Keratinocyte (primary cell): ENCODE measurements at regions not wholly inside any gene's neighbourhood (a gene's known extent, or its start where the extent isn't known, plus 50 kb on each side); places are given as distances from the start of the nearest gene placed in this dataset.

ENCODE experiments used
- DNase-seq: peaks from one replicate; pipeline ENCODE4 v3.0.0-alpha.2; 2011; ENCODE audit warnings: low read depth, missing footprints, low spot score
- FAIRE-seq: peaks from 2 replicates; lab custom pipeline; 2011; peaks lifted over from hg19 to GRCh38; lab: Jason Lieb, UNC
- H2AFZ ChIP-seq: 2 replicates; pipeline ENCODE4 v1.6.0; 2012; ENCODE audit warnings: low read length, control low read depth, inconsistent platforms; ENCODE audit not compliant: control insufficient read depth
- H3K27ac ChIP-seq: 2 replicates; pipeline ENCODE4 v1.5.1; 2011; ENCODE audit warnings: low read length; ENCODE audit not compliant: control insufficient read depth, insufficient read depth
- H3K27me3 ChIP-seq: 3 replicates; pipeline ENCODE4 v1.6.0; 2011; ENCODE audit warnings: low read length; ENCODE audit not compliant: control insufficient read depth, insufficient read depth; ENCODE audit errors: extremely low read depth
- H3K36me3 ChIP-seq, 2 experiments: 2 replicates in 1 of 2; 3 replicates in 1 of 2; pipeline ENCODE4 v1.5.1; 2011; ENCODE audit warnings: low read length in 2 of 2, mild to moderate bottlenecking in 1 of 2; ENCODE audit not compliant: control insufficient read depth in 2 of 2, insufficient read depth in 2 of 2; ENCODE audit errors: extremely low read depth in 1 of 2
- H3K4me1 ChIP-seq: 3 replicates; pipeline ENCODE4 v1.5.1; 2011; ENCODE audit warnings: low read length; ENCODE audit not compliant: control insufficient read depth, insufficient read depth; ENCODE audit errors: extremely low read depth
- H3K4me2 ChIP-seq: 3 replicates; pipeline ENCODE4 v1.6.0; 2011; ENCODE audit warnings: low read depth, low read length; ENCODE audit not compliant: control insufficient read depth, insufficient read depth; ENCODE audit errors: extremely low read depth
- H3K4me3 ChIP-seq, 3 experiments: fragments of 200-600 bp in 1 of 3; sonication (generic) in 1 of 3; 2 replicates in 2 of 3; 3 replicates in 1 of 3; pipeline ENCODE4 v1.5.1; 2011 to 2016; ENCODE audit warnings: low read length in 3 of 3, mild to moderate bottlenecking in 3 of 3, control low read depth in 2 of 3, inconsistent platforms in 1 of 3, low read depth in 1 of 3, mixed read lengths in 1 of 3, mixed run types in 1 of 3, moderate library complexity in 1 of 3; ENCODE audit not compliant: control insufficient read depth in 2 of 3, insufficient read depth in 2 of 3; ENCODE audit errors: extremely low read depth in 1 of 3
- H3K79me2 ChIP-seq: 2 replicates; pipeline ENCODE4 v1.6.0; 2012; ENCODE audit warnings: low read length; ENCODE audit not compliant: control insufficient read depth, insufficient read depth
- H3K9ac ChIP-seq: 3 replicates; pipeline ENCODE4 v1.6.0; 2011; ENCODE audit warnings: low read length; ENCODE audit not compliant: control insufficient read depth, insufficient read depth; ENCODE audit errors: extremely low read depth
- H3K9me1 ChIP-seq: 3 replicates; pipeline ENCODE4 v1.6.0; 2011; ENCODE audit warnings: low read length; ENCODE audit not compliant: control insufficient read depth, insufficient read depth; ENCODE audit errors: extremely low read depth
- H3K9me3 ChIP-seq: 2 replicates; pipeline ENCODE4 v1.5.1; 2012; ENCODE audit warnings: low read depth, low read length; ENCODE audit not compliant: control insufficient read depth
- H4K20me1 ChIP-seq: 3 replicates; pipeline ENCODE4 v1.6.0; 2011; ENCODE audit warnings: low read length; ENCODE audit not compliant: control insufficient read depth, insufficient read depth; ENCODE audit errors: extremely low read depth
- CTCF ChIP-seq, 3 experiments: IDR thresholded peaks in 1 of 3; conservative IDR thresholded peaks in 1 of 3; optimal IDR thresholded peaks in 1 of 3; 2 replicates in 2 of 3; 3 replicates in 1 of 3; pipeline versions ENCODE3 to v1.5.1; 2011; ENCODE audit warnings: low read length in 3 of 3, mild to moderate bottlenecking in 3 of 3, moderate library complexity in 2 of 3, control low read depth in 1 of 3, inconsistent platforms in 1 of 3; ENCODE audit not compliant: insufficient read depth in 2 of 3; ENCODE audit errors: extremely low read depth in 1 of 3
- EZH2 ChIP-seq: IDR thresholded peaks from one replicate; pipeline ENCODE4 v1.6.1; 2012; ENCODE audit warnings: inconsistent platforms, mild to moderate bottlenecking, low read length, moderate library complexity
- dilution Hi-C: fragments of 300-500 bp; cut with MboI; formaldehyde crosslinking; loops from one replicate; pipeline ENCODE4 v1.7.0; 2020; ENCODE audit warnings: low sequenced_read_pairs; ENCODE audit not compliant: extremely low pct_ligation_motif_present

DNA sequence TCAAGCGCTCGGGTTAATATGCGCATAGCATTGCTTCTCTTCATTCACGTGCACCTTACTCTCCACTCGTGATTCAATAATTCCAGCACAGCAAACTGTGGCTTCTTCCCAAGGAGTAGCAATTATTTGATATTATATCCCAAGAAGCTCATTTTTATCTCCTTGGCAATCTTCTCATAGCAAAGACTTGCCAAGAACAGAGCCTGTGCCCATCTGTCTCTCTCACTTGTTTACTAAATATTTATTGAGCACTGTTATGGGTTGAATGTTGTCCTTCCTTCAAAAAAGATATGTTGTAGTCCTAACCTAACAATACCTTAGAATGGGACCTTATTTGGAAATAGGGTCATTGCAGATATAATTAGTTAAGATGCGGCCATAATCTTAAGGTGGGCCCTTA lies 233.7 kb downstream of the TFCP2L1 start:
- DNase-seq (no peak), FAIRE-seq (no peak)
- no peak for TF ChIP-seq EZH2
- TF ChIP-seq CTCF (optimal IDR thresholded peaks at IDR 0.05 in 1 of 3, IDR thresholded peaks at IDR 0.05 in 1 of 3, conservative IDR thresholded peaks at IDR 0.05 in 1 of 3; ENCODE audit: extremely low read depth in 1 of 3, insufficient read depth in 2 of 3, low read length in 3 of 3), result no peak
- Histone ChIP-seq H3K27ac (no peak overlapping the region), H4K20me1 (no peaks in the 10 kb centered on the region), H2AFZ (no peak overlapping the region), H3K9ac (no peak overlapping the region), H3K4me1 (no peaks in the 10 kb centered on the region), H3K9me1 (no peaks in the 10 kb centered on the region), H3K4me3 (no peak overlapping the region), H3K79me2 (no peaks in the 10 kb centered on the region), H3K27me3 (peaks cover 3% of the 10 kb centered on the region), H3K9me3 (peaks cover 2% of the 10 kb centered on the region), H3K36me3 (no peaks in the 10 kb centered on the region), H3K4me2 (no peak overlapping the region)
- dilution Hi-C loops, result no loop called here

- H3K27me3 ChIP-seq, result peaks cover 6% of the 10 kb centered on the region
- no peak for DNase-seq
- no peak overlapping the region for H2AFZ ChIP-seq
- no peaks in the 10 kb centered on the region for H3K9me1 ChIP-seq
- no peak for FAIRE-seq
- H3K4me2 ChIP-seq, result no peak overlapping the region
- no peaks in the 10 kb centered on the region for H3K36me3 ChIP-seq
- no peaks in the 10 kb centered on the region for H3K4me1 ChIP-seq
- TF ChIP-seq CTCF (optimal IDR thresholded peaks at IDR 0.05 in 1 of 3, IDR thresholded peaks at IDR 0.05 in 1 of 3, conservative IDR thresholded peaks at IDR 0.05 in 1 of 3; ENCODE audit: extremely low read depth in 1 of 3, insufficient read depth in 2 of 3, low read length in 3 of 3) (no peak), EZH2 (no peak)
- no peak overlapping the region for H3K27ac ChIP-seq
- H4K20me1 ChIP-seq, result no peaks in the 10 kb centered on the region
- no peak overlapping the region for H3K9ac ChIP-seq
- no peak overlapping the region for H3K4me3 ChIP-seq
- peaks cover 2% of the 10 kb centered on the region for H3K9me3 ChIP-seq
- H3K79me2 ChIP-seq, result no peaks in the 10 kb centered on the region
- dilution Hi-C loops, result no loop called here
Measured at GRCh38 chr2:121052023-121052422, 233.0 kb downstream of the TFCP2L1 start.
